ENCODE measurements at regions not wholly inside any gene's neighbourhood (a gene's known extent, or its start where the extent isn't known, plus 50 kb on each side); places are given as distances from the start of the nearest gene placed in this dataset.
A peak's percentile ranks its signal among the peaks of the same experiment; 100 is the strongest.
"Not testable (repeated sequence)": the region's sequence is repeated elsewhere in the genome, so short reads cannot be mapped to it uniquely, and the experiment has no call there.

GRCh38 chr12:59452259-59452658 is 143.6 kb upstream of the SLC16A7 start:
- H3K9me3 Mint-ChIP-seq, result peaks cover 5% of the 10 kb centered on the region
- intact Hi-C loops (cut with micrococcal nuclease), result no loop called here
- H3K27ac Mint-ChIP-seq, result no peak overlapping the region
- no peaks in the 10 kb centered on the region for H3K36me3 Mint-ChIP-seq (ENCODE audit: low read depth)
- H3K4me1 Mint-ChIP-seq (ENCODE audit: low read depth), result no peaks in the 10 kb centered on the region
- no peaks in the 10 kb centered on the region for H3K27me3 Mint-ChIP-seq (ENCODE audit: low read depth)
- CTCF ChIA-PET, result no interaction called here
- H3K4me3 Mint-ChIP-seq, result no peak overlapping the region
- no peak for DNase-seq

GRCh38 chr12:59446116-59446515 is 149.7 kb upstream of the SLC16A7 start:
- H3K4me1 Mint-ChIP-seq (ENCODE audit: low read depth), result no peaks in the 10 kb centered on the region
- peaks cover 11% of the 10 kb centered on the region for H3K27me3 Mint-ChIP-seq (ENCODE audit: low read depth)
- no peak overlapping the region for H3K27ac Mint-ChIP-seq
- DNase-seq, result no peak
- H3K4me3 Mint-ChIP-seq, result no peak overlapping the region
- H3K9me3 Mint-ChIP-seq, result peaks cover 16% of the 10 kb centered on the region
- no peaks in the 10 kb centered on the region for H3K36me3 Mint-ChIP-seq (ENCODE audit: low read depth)
- CTCF ChIA-PET, result interaction anchor here (1.1 to 1.5 kb wide), 4 partner anchors 362 to 389 kb away, joined by 3 to 6 read pairs (median 4); no protein-coding TSS in a partner anchor
- intact Hi-C loops (cut with micrococcal nuclease), result no loop called here

DNA sequence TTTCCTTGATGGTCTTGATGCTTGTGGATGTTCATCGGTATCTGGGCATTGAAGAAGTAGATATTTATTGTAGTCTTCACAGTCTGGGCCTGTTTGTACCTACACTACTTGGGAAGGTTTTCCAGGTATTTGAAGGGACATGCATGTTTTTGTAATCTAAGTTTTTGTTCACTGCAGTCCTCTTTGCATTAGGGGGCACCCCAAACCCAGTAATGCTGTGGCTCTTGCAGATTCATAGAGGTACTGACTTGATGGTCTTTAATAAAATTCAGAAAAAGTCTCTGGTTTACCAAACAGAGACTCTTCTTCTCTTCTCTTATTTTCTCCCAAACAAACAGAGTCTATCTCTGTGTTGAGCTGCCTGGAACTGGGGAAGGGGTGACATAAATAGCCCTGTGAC is 150.9 kb upstream of the SLC16A7 start:
- Mint-ChIP-seq H3K9me3 (peaks cover 23% of the 10 kb centered on the region), H3K4me3 (no peak overlapping the region), H3K27ac (no peak overlapping the region), H3K4me1 (ENCODE audit: low read depth) (no peaks in the 10 kb centered on the region), H3K36me3 (ENCODE audit: low read depth) (no peaks in the 10 kb centered on the region), H3K27me3 (ENCODE audit: low read depth) (peaks cover 19% of the 10 kb centered on the region)
- CTCF ChIA-PET, result interaction anchor here (0.5 to 1.4 kb wide), 4 partner anchors 14 to 900 kb away, joined by 3 to 6 read pairs (median 3); no protein-coding TSS in a partner anchor
- peak; percentile 36 for DNase-seq
- intact Hi-C loops (cut with micrococcal nuclease), result loop anchor here (1.0 kb wide), 2 partner anchors 363 to 390 kb away; no protein-coding TSS in a partner anchor

- H3K27me3 Mint-ChIP-seq (ENCODE audit: low read depth), result peaks cover 2% of the 10 kb centered on the region
- intact Hi-C loops (cut with micrococcal nuclease), result no loop called here
- H3K27ac Mint-ChIP-seq, result no peak overlapping the region
- H3K36me3 Mint-ChIP-seq (ENCODE audit: low read depth), result no peaks in the 10 kb centered on the region
- CTCF ChIA-PET, result interaction anchor here (0.7 kb wide), 1 partner anchor 352 kb away, joined by 5 read pairs; no protein-coding TSS in a partner anchor
- no peak for DNase-seq
- no peak overlapping the region for H3K4me3 Mint-ChIP-seq
- H3K9me3 Mint-ChIP-seq, result no peaks in the 10 kb centered on the region
- H3K4me1 Mint-ChIP-seq (ENCODE audit: low read depth), result no peaks in the 10 kb centered on the region
Observed at GRCh38 chr12:59432057-59432456, 163.8 kb upstream of the SLC16A7 start.

DNA sequence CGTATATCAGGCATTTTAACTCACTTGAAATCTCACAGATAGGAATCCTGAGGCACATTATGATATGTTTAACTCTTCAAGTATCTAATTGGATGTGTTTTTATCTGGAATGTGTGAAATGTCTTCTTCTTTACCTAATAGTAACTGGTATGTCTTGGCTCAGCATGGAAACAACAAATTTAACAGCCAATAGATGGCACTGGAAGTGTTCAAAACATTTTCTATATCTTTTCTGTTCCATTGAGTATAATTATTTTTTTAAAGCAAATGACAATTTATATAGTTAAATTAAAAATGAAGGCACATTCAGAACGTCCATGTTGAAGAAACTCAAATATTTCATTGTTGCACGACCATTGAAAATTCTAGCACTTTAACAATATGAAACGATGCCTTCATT is 164.6 kb upstream of the SLC16A7 start:
- Mint-ChIP-seq H3K36me3 (ENCODE audit: low read depth) (no peaks in the 10 kb centered on the region), H3K9me3 (no peaks in the 10 kb centered on the region), H3K4me1 (ENCODE audit: low read depth) (no peaks in the 10 kb centered on the region), H3K27ac (no peak overlapping the region), H3K4me3 (no peak overlapping the region), H3K27me3 (ENCODE audit: low read depth) (peaks cover 2% of the 10 kb centered on the region)
- CTCF ChIA-PET, result no interaction called here
- no peak for DNase-seq
- intact Hi-C loops (cut with micrococcal nuclease), result loop anchor here (1.0 kb wide), 1 partner anchor 377 kb away; no protein-coding TSS in a partner anchor

- no peak overlapping the region for H3K4me3 Mint-ChIP-seq
- H3K9me3 Mint-ChIP-seq, result no peaks in the 10 kb centered on the region
- H3K36me3 Mint-ChIP-seq (ENCODE audit: low read depth), result no peaks in the 10 kb centered on the region
- no peak overlapping the region for H3K27ac Mint-ChIP-seq
- no peaks in the 10 kb centered on the region for H3K4me1 Mint-ChIP-seq (ENCODE audit: low read depth)
- intact Hi-C loops (cut with micrococcal nuclease), result no loop called here
- H3K27me3 Mint-ChIP-seq (ENCODE audit: low read depth), result peaks cover 2% of the 10 kb centered on the region
- CTCF ChIA-PET, result interaction anchor here (0.8 to 2.2 kb wide), 4 partner anchors 46 to 406 kb away, joined by 3 to 5 read pairs (median 4); no protein-coding TSS in a partner anchor
- no peak for DNase-seq
Observed at GRCh38 chr12:59429766-59430165, 166.1 kb upstream of the SLC16A7 start.

DNA sequence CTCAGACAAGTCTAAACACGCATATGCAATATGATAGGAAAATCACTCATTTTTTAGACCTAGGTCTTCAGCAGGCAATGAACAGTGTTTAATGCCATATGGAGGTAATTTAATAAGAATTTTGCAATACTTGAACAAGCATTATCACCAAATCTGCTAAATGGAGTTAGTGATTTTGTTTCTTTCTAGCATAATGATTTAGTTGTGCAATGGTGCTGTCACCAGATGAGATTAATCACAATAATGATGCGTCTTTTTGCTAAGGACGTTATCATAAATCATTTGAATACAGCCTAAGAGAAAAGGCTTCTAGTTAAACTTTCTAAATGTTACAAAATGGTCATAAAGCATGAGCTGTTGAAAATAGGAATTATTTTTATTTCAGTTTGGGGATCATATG is 170.0 kb upstream of the SLC16A7 start:
- Mint-ChIP-seq H3K36me3 (ENCODE audit: low read depth) (no peaks in the 10 kb centered on the region), H3K4me1 (ENCODE audit: low read depth) (no peaks in the 10 kb centered on the region), H3K27ac (no peak overlapping the region), H3K9me3 (no peaks in the 10 kb centered on the region), H3K27me3 (ENCODE audit: low read depth) (peaks cover 2% of the 10 kb centered on the region), H3K4me3 (no peak overlapping the region)
- CTCF ChIA-PET, result no interaction called here
- intact Hi-C loops (cut with micrococcal nuclease), result no loop called here
- DNase-seq, result no peak

- H3K27ac Mint-ChIP-seq; H3K36me3 Mint-ChIP-seq (ENCODE audit: low read depth); intact Hi-C loops (cut with micrococcal nuclease); H3K27me3 Mint-ChIP-seq (ENCODE audit: low read depth); H3K9me3 Mint-ChIP-seq; H3K4me1 Mint-ChIP-seq (ENCODE audit: low read depth); H3K4me3 Mint-ChIP-seq; DNase-seq: not testable (repeated sequence)
- CTCF ChIA-PET, result interaction anchor here (1.3 kb wide), 1 partner anchor 17 kb away, joined by 4 read pairs; no protein-coding TSS in a partner anchor
Observed at GRCh38 chr12:59424666-59425065, 171.2 kb upstream of the SLC16A7 start.

DNA sequence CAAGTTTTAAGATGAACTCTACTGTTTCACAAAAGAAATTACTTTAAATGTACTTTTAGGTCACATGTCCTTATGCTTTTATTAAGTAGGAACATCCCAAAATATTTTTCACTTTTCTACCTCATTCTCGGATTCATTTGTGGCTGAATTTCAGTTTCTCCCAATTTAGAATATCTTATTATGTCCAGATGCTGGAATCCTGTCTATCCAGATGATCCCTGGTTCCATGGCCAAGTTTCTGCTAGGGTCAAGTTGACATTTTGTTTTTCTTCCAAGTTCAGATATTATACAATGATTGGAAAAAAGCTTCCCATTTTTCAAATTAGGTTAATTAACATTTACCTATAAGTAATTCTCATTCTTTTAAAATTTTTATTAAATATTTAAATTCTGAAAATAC is 181.8 kb upstream of the SLC16A7 start:
- Mint-ChIP-seq H3K4me3 (no peak overlapping the region), H3K4me1 (ENCODE audit: low read depth) (peaks cover 2% of the 10 kb centered on the region)
- CTCF ChIA-PET, result no interaction called here

GRCh38 chr12:59408431-59408830 is 187.4 kb upstream of the SLC16A7 start:
- intact Hi-C loops (cut with micrococcal nuclease), result loop anchor here (5.0 kb wide), 1 partner anchor 174 kb away; no protein-coding TSS in a partner anchor
- no peaks in the 10 kb centered on the region for H3K9me3 Mint-ChIP-seq
- H3K27me3 Mint-ChIP-seq (ENCODE audit: low read depth), result no peaks in the 10 kb centered on the region
- DNase-seq, result no peak
- H3K4me1 Mint-ChIP-seq (ENCODE audit: low read depth), result peaks cover 12% of the 10 kb centered on the region
- CTCF ChIA-PET, result no interaction called here
- no peak overlapping the region for H3K4me3 Mint-ChIP-seq
- no peaks in the 10 kb centered on the region for H3K36me3 Mint-ChIP-seq (ENCODE audit: low read depth)
- H3K27ac Mint-ChIP-seq, result no peak overlapping the region

More for the DNA sequence above, 181.8 kb upstream of the SLC16A7 start:
- DNase-seq, result no peak
- H3K27ac Mint-ChIP-seq, result no peak overlapping the region
- no peaks in the 10 kb centered on the region for H3K27me3 Mint-ChIP-seq (ENCODE audit: low read depth)
- no peaks in the 10 kb centered on the region for H3K36me3 Mint-ChIP-seq (ENCODE audit: low read depth)
- intact Hi-C loops (cut with micrococcal nuclease), result no loop called here
- H3K9me3 Mint-ChIP-seq, result no peaks in the 10 kb centered on the region

- Mint-ChIP-seq H3K27ac (no peak overlapping the region), H3K36me3 (ENCODE audit: low read depth) (no peaks in the 10 kb centered on the region), H3K4me3 (no peak overlapping the region), H3K4me1 (ENCODE audit: low read depth) (peaks cover 12% of the 10 kb centered on the region), H3K27me3 (ENCODE audit: low read depth) (no peaks in the 10 kb centered on the region), H3K9me3 (no peaks in the 10 kb centered on the region)
- CTCF ChIA-PET, result interaction anchor here (1.0 kb wide), 1 partner anchor 16 kb away, joined by 4 read pairs; no protein-coding TSS in a partner anchor
- intact Hi-C loops (cut with micrococcal nuclease), result loop anchor here (5.0 kb wide), 1 partner anchor 175 kb away; no protein-coding TSS in a partner anchor
- no peak for DNase-seq
Observed at GRCh38 chr12:59407799-59408198, 188.0 kb upstream of the SLC16A7 start.

DNA sequence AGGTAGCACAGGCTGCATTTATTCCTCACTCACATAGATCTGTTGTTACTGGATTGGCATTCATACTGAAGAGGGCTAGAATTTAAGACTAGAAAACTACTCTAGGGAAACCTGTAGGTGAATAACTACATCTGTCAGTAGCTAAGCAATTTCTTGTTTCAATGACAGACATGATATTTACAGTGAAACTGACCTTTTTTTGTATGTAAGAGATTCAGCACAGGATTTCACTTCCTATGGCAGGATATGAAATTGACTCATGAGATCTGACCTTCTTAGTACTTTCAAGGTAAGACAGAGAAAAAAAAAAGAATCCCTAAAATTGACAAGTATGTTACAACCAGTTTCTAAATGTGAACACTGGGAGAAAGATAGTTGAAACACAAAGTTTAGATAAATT is 189.8 kb upstream of the SLC16A7 start:
- CTCF ChIA-PET, result interaction anchor here (0.6 to 1.8 kb wide), 8 partner anchors 9 to 430 kb away, joined by 3 to 7 read pairs (median 4); no protein-coding TSS in a partner anchor
- H3K4me1 Mint-ChIP-seq (ENCODE audit: low read depth), result peaks cover 12% of the 10 kb centered on the region
- H3K36me3 Mint-ChIP-seq (ENCODE audit: low read depth), result no peaks in the 10 kb centered on the region
- H3K27ac Mint-ChIP-seq, result no peak overlapping the region
- no peak for DNase-seq
- H3K9me3 Mint-ChIP-seq, result no peaks in the 10 kb centered on the region
- intact Hi-C loops (cut with micrococcal nuclease), result loop anchor here (1.0 to 5.0 kb wide), 2 partner anchors 176 to 191 kb away; no protein-coding TSS in a partner anchor
- H3K4me3 Mint-ChIP-seq, result no peak overlapping the region
- H3K27me3 Mint-ChIP-seq (ENCODE audit: low read depth), result no peaks in the 10 kb centered on the region

GRCh38 chr12:59404109-59404650 is 191.6 kb upstream of the SLC16A7 start:
- H3K36me3 Mint-ChIP-seq (ENCODE audit: low read depth), result no peaks in the 10 kb centered on the region
- H3K27ac Mint-ChIP-seq, result no peak overlapping the region
- intact Hi-C loops (cut with micrococcal nuclease), result no loop called here
- no peaks in the 10 kb centered on the region for H3K27me3 Mint-ChIP-seq (ENCODE audit: low read depth)
- no peak overlapping the region for H3K4me3 Mint-ChIP-seq
- H3K9me3 Mint-ChIP-seq, result peaks cover 2% of the 10 kb centered on the region
- CTCF ChIA-PET, result interaction anchor here (0.8 to 1.9 kb wide), 7 partner anchors 25 to 448 kb away, joined by 3 to 11 read pairs (median 4); no protein-coding TSS in a partner anchor
- DNase-seq, result no peak
- H3K4me1 Mint-ChIP-seq (ENCODE audit: low read depth), result peaks cover 9% of the 10 kb centered on the region

Measured in activated naive CD4-positive, alpha-beta T cell treated with anti-CD3 and anti-CD28 coated beads for 36 hours (primary cell).